Adrenal gland (tissue), 5 donors: ENCODE measurements at regions not wholly inside any gene's neighbourhood (a gene's known extent, or its start where the extent isn't known, plus 50 kb on each side); places are given as distances from the start of the nearest gene placed in this dataset.

ENCODE experiments used
- CTCF ChIP-seq, 6 experiments: fragments of 450-650 bp in 4 of 6; fragments of 200-600 bp in 2 of 6; sonication (generic) in 1 of 6; IDR thresholded peaks; 1 replicate in 5 of 6; 2 replicates in 1 of 6; pipeline versions ENCODE4 v1.5.1 to v1.8.0; 2016 to 2021; ENCODE audit warnings: antibody characterized with exemption in 6 of 6, mild to moderate bottlenecking in 2 of 6, moderate library complexity in 1 of 6
- POLR2A ChIP-seq, 2 donors: fragments of 450-650 bp; IDR thresholded peaks; one replicate each; pipeline ENCODE4 v1.6.1; 2017; ENCODE audit warnings: antibody characterized with exemption in 2 of 2, mild to moderate bottlenecking in 2 of 2, moderate library complexity in 1 of 2
- donor health status: DM: no; HTN: no; CAD: no.

GRCh38 chr4:176387571-176387970, 67.8 kb downstream of the SPCS3 start:
- no peak for TF ChIP-seq POLR2A (IDR thresholded peaks at IDR 0.05)
- no peak for TF ChIP-seq CTCF (IDR thresholded peaks at IDR 0.05)
